A549 (cell line): ENCODE measurements at regions not wholly inside any gene's neighbourhood (a gene's known extent, or its start where the extent isn't known, plus 50 kb on each side); places are given as distances from the start of the nearest gene placed in this dataset.

Experiments used
- ATAC-seq, 2 experiments: fragments of 200-7000 bp in 1 of 2; fragments of >200 bp in 1 of 2; cut with Nextera tagmentation in 1 of 2; cut with Tn5 transposase in 1 of 2; 3 replicates each; pipeline versions ENCODE4 v1.8.0 to v1.9.1; 2018 to 2020; ENCODE audit warnings: mild to moderate bottlenecking in 1 of 2, moderate library complexity in 1 of 2
- CTCF ChIA-PET: fragments of 300-600 bp; sonication (Branson Sonifier 250); formaldehyde crosslinking; extraction: SDS; loops from one replicate; lab custom pipeline; 2021; ENCODE audit warnings: antibody characterized with exemption, inconsistent platforms; lab: Yijun Ruan, JAX
- POLR2A ChIA-PET: fragments of 350-600 bp; formaldehyde crosslinking; extraction: SDS; loops from one replicate; lab custom pipeline; 2021; ENCODE audit warnings: antibody characterized with exemption, inconsistent platforms; lab: Yijun Ruan, JAX
- DNase-seq, 2 experiments: peaks; one replicate each; pipeline versions ENCODE4 v3.0.0 to v3.0.0-alpha.2; 2011 to 2016; ENCODE audit warnings: low read depth in 1 of 2, low spot score in 1 of 2
- FAIRE-seq: peaks from 2 replicates; lab custom pipeline; 2011; peaks lifted over from hg19 to GRCh38; lab: Jason Lieb, UNC
- H3K27ac ChIP-seq, 2 experiments: fragments of >200 bp; sonication (Bioruptor Twin); formaldehyde crosslinking; 3 replicates each; pipeline ENCODE4 v1.5.1; 2016 to 2017
- H3K4me1 ChIP-seq: fragments of >200 bp; sonication (Bioruptor Twin); formaldehyde crosslinking; 3 replicates; pipeline ENCODE4 v1.6.1; 2016
- H3K4me2 ChIP-seq: fragments of >200 bp; sonication (Bioruptor Twin); formaldehyde crosslinking; 3 replicates; pipeline ENCODE4 v1.6.1; 2016
- H3K4me3 ChIP-seq: fragments of >200 bp; sonication (Bioruptor Twin); formaldehyde crosslinking; 3 replicates; pipeline ENCODE4 v1.5.1; 2016
- H3K9me3 ChIP-seq: fragments of >200 bp; sonication (Bioruptor Twin); formaldehyde crosslinking; 3 replicates; pipeline ENCODE4 v1.6.1; 2016
- BCL3 ChIP-seq: fragments of >200 bp; sonication (Bioruptor Twin); formaldehyde crosslinking; IDR thresholded peaks from 3 replicates; pipeline ENCODE4 v1.6.1; 2016
- CBX8 ChIP-seq: fragments of 200-600 bp; sonication (generic); IDR thresholded peaks from 2 replicates; pipeline ENCODE4 v1.6.1; 2016
- CEBPB ChIP-seq, 2 experiments: fragments of >200 bp in 1 of 2; sonication (Bioruptor Twin) in 1 of 2; formaldehyde crosslinking in 1 of 2; IDR thresholded peaks; 2 replicates each; pipeline ENCODE4 v1.6.1; 2012 to 2016
- CTCF ChIP-seq: fragments of >200 bp; sonication (Bioruptor Twin); formaldehyde crosslinking; IDR thresholded peaks from 3 replicates; pipeline ENCODE4 v1.5.1; 2016
- EHMT2 ChIP-seq: fragments of 200-600 bp; sonication (generic); IDR thresholded peaks from 2 replicates; pipeline ENCODE4 v1.6.1; 2016; ENCODE audit warnings: antibody characterized with exemption, low read depth, mild to moderate bottlenecking, moderate library complexity
- ELK1 ChIP-seq: fragments of 150-350 bp; IDR thresholded peaks from 2 replicates; pipeline ENCODE4 v1.6.1; 2014; ENCODE audit warnings: low read depth, mild to moderate bottlenecking, low read length
- EP300 ChIP-seq, 2 experiments: fragments of >200 bp; sonication (Bioruptor Twin); formaldehyde crosslinking; IDR thresholded peaks; 2 replicates in 1 of 2; 3 replicates in 1 of 2; pipeline ENCODE4 v1.6.1; 2016 to 2017
- FOSB ChIP-seq: fragments of 250-450 bp; sonication (Bioruptor Pico); IDR thresholded peaks from 2 replicates; pipeline ENCODE4 v1.5.0; 2020; ENCODE audit warnings: mild to moderate bottlenecking, moderate library complexity
- FOSL2 ChIP-seq, 2 experiments: fragments of 450-650 bp in 1 of 2; fragments of >200 bp in 1 of 2; sonication (Bioruptor Twin) in 1 of 2; formaldehyde crosslinking; IDR thresholded peaks; 2 replicates each; pipeline versions ENCODE4 v1.5.0 to v1.6.1; 2016 to 2020; ENCODE audit warnings: mild to moderate bottlenecking in 1 of 2, moderate library complexity in 1 of 2
- GATA3 ChIP-seq: IDR thresholded peaks from 2 replicates; pipeline ENCODE4 v1.6.1; 2012; ENCODE audit warnings: borderline replicate concordance
- HEYL ChIP-seq: fragments of 250-450 bp; sonication (Bioruptor Pico); IDR thresholded peaks from 2 replicates; pipeline ENCODE4 v1.8.0; 2021; ENCODE audit warnings: mild to moderate bottlenecking, moderate library complexity
- HOXB13 ChIP-seq: fragments of 250-450 bp; sonication (Bioruptor Pico); IDR thresholded peaks from 2 replicates; pipeline ENCODE4 v1.5.0; 2020; ENCODE audit warnings: low read depth, mild to moderate bottlenecking, moderate library complexity
- JUNB ChIP-seq: fragments of >200 bp; sonication (Bioruptor Twin); formaldehyde crosslinking; IDR thresholded peaks from 2 replicates; pipeline ENCODE4 v1.6.1; 2016
- KDM1A ChIP-seq: fragments of 200-600 bp; sonication (generic); IDR thresholded peaks from 2 replicates; pipeline ENCODE4 v1.6.1; 2016; ENCODE audit warnings: low read depth, mild to moderate bottlenecking
- KDM5A ChIP-seq: fragments of 200-600 bp; sonication (generic); IDR thresholded peaks from 2 replicates; pipeline ENCODE4 v1.6.1; 2016; ENCODE audit warnings: antibody characterized with exemption, mild to moderate bottlenecking
- MAFK ChIP-seq: fragments of 450-650 bp; IDR thresholded peaks from 2 replicates; pipeline ENCODE4 v1.6.1; 2014; ENCODE audit not compliant: partially characterized antibody
- MAX ChIP-seq: IDR thresholded peaks from 2 replicates; pipeline ENCODE4 v1.6.1; 2012
- MAZ ChIP-seq: fragments of 150-350 bp; IDR thresholded peaks from 2 replicates; pipeline ENCODE4 v1.6.1; 2014; ENCODE audit warnings: antibody characterized with exemption, low read depth, low read length, borderline replicate concordance
- MYC ChIP-seq: IDR thresholded peaks from 2 replicates; pipeline ENCODE4 v1.6.1; 2012; ENCODE audit warnings: mild to moderate bottlenecking, inconsistent platforms, low read length, improper control_type of control experiment, borderline replicate concordance
- NFE2L2 ChIP-seq: fragments of 150-350 bp; conservative IDR thresholded peaks from 2 replicates; pipeline ENCODE4 v1.6.1; 2014; ENCODE audit warnings: low read length
- NPAS2 ChIP-seq: fragments of 250-450 bp; sonication (Bioruptor Pico); IDR thresholded peaks from 2 replicates; pipeline ENCODE4 v1.8.0; 2022; ENCODE audit warnings: mild to moderate bottlenecking, moderate library complexity, borderline replicate concordance
- RAD21 ChIP-seq, 2 experiments: fragments of >200 bp in 1 of 2; sonication (Bioruptor Twin) in 1 of 2; formaldehyde crosslinking in 1 of 2; IDR thresholded peaks in 1 of 2; conservative IDR thresholded peaks in 1 of 2; 2 replicates in 1 of 2; 3 replicates in 1 of 2; pipeline ENCODE4 v1.6.1; 2012 to 2018; ENCODE audit warnings: inconsistent platforms in 1 of 2
- SMC3 ChIP-seq: fragments of >200 bp; sonication (Bioruptor Twin); formaldehyde crosslinking; IDR thresholded peaks from 3 replicates; pipeline ENCODE4 v1.6.1; 2018; ENCODE audit warnings: inconsistent platforms
- ZFP36 ChIP-seq: fragments of 450-650 bp; IDR thresholded peaks from 2 replicates; pipeline ENCODE4 v1.6.1; 2014; ENCODE audit warnings: borderline replicate concordance; ENCODE audit not compliant: partially characterized antibody
- WGBS: methylation state at CpG from one replicate; pipeline ENCODE4 v1.1.6; 2017; ENCODE audit errors: missing lambda C conversion rate; 5-methylcytosine and 5-hydroxymethylcytosine counted together

GRCh38 chr14:58737511-58737910, 99.7 kb downstream of the DACT1 start:
- WGBS = 93% methylated on average over 5 of the region's 5 CpGs
- Histone ChIP-seq H3K4me1 (peaks cover 12% of the 10 kb centered on the region; the same call in 2 of the 3 replicates), H3K4me3 (no peak overlapping the region), H3K27ac (no peak overlapping the region; a peak in 1 of 6 replicates)
- ATAC-seq (no peak), DNase-seq (no peak)
- CTCF ChIA-PET = interaction anchor here (0.7 to 1.6 kb wide), 4 partner anchors 9 to 387 kb away, joined by 3 to 6 read pairs (median 5); no protein-coding TSS in a partner anchor
- POLR2A ChIA-PET = no interaction called here
- TF ChIP-seq CBX8 (no peak), NPAS2 (CRISPR knock-in tag) (no peak), FOSB (CRISPR knock-in tag) (no peak), KDM1A (no peak), KDM5A (no peak), EP300 (IDR thresholded peaks at IDR 0.05) (no peak), BCL3 (no peak), EHMT2 (no peak), ZFP36 (no peak), SMC3 (no peak), CTCF (no peak), RAD21 (conservative IDR thresholded peaks at IDR 0.05 in 1 of 2, IDR thresholded peaks at IDR 0.05 in 1 of 2) (no peak), CEBPB (IDR thresholded peaks at IDR 0.05) (no peak), NFE2L2 (no peak), ELK1 (no peak), FOSL2 (IDR thresholded peaks at IDR 0.05) (no peak), FOSL2 (CRISPR knock-in tag; IDR thresholded peaks at IDR 0.05) (no peak), MAZ (no peak), HEYL (no peak), HOXB13 (CRISPR knock-in tag) (no peak)
- TF ChIP-seq, all 56 proteins: peak for 0
- Histone ChIP-seq H3K9me3 (no peaks in the 10 kb centered on the region), H3K4me2 (no peak overlapping the region; the same call in 2 of the 3 replicates)
- FAIRE-seq = no peak

- TF ChIP-seq FOSL2 (IDR thresholded peaks at IDR 0.05) (peak; percentile 73), FOSL2 (CRISPR knock-in tag; IDR thresholded peaks at IDR 0.05) (peak; percentile 76), MAFK (peak; percentile 53), MYC (no peak), JUNB (peak; percentile 67), GATA3 (peak; percentile 49; the same call in 1 of the 2 replicates), MAX (no peak)
- Histone ChIP-seq H3K27ac (peak overlapping the region in 1 of 2 experiments; percentile 31; a peak in 1 of 6 replicates), H3K9me3 (no peaks in the 10 kb centered on the region), H3K4me2 (peak overlapping the region; percentile 31; the same call in 1 of the 3 replicates), H3K4me3 (no peak overlapping the region), H3K4me1 (peaks cover 12% of the 10 kb centered on the region; the same call in 2 of the 3 replicates)
- POLR2A ChIA-PET = no interaction called here
- DNase-seq (peak in 1 of 2 experiments; percentile 50), ATAC-seq (peak; percentile 71 to 95; a peak in 4 of 6 replicates), FAIRE-seq (no peak)
- CTCF ChIA-PET = interaction anchor here (1.0 to 1.6 kb wide), 2 partner anchors 19 to 99 kb away, joined by 5 to 6 read pairs; no protein-coding TSS in a partner anchor
- WGBS = 36% methylated on average over 3 of the region's 3 CpGs
Observed at GRCh38 chr14:58738189-58738836, 100.6 kb downstream of the DACT1 start.
